ENCODE measurements at regions not wholly inside any gene's neighbourhood (a gene's known extent, or its start where the extent isn't known, plus 50 kb on each side); places are given as distances from the start of the nearest gene placed in this dataset.
"Not testable (repeated sequence)": the region's sequence is repeated elsewhere in the genome, so short reads cannot be mapped to it uniquely, and the experiment has no call there.

DNA sequence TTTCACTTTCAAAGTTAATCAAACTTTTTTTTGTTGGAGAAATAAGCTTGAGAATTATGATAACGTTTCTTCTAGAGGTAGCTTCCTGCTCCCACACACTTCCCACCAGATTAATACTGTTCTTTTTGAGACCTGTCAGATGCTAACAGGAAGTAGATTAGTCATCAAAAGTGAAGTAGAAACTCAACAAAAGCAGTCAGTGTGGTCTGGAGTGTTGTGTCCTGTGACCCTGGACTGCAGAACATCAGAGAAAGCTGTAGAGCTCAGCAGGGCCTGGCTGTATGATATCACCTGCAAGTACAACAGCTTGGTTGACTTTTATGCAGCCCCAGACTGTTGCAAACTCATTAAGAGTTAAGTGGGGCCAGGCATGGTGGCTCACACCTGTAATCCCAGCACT, 495.7 kb upstream of the CYLC2 start:
- H3K27me3 ChIP-seq (replicated peaks; ENCODE audit: insufficient read depth) = no peaks in the 10 kb centered on the region
- H3K4me1 ChIP-seq (replicated peaks) = no peaks in the 10 kb centered on the region
- TF ChIP-seq POLR2AphosphoS5 (IDR thresholded peaks at IDR 0.05) (no peak), POLR2A (IDR thresholded peaks at IDR 0.05) (no peak)
- TF ChIP-seq, protein P1, sequence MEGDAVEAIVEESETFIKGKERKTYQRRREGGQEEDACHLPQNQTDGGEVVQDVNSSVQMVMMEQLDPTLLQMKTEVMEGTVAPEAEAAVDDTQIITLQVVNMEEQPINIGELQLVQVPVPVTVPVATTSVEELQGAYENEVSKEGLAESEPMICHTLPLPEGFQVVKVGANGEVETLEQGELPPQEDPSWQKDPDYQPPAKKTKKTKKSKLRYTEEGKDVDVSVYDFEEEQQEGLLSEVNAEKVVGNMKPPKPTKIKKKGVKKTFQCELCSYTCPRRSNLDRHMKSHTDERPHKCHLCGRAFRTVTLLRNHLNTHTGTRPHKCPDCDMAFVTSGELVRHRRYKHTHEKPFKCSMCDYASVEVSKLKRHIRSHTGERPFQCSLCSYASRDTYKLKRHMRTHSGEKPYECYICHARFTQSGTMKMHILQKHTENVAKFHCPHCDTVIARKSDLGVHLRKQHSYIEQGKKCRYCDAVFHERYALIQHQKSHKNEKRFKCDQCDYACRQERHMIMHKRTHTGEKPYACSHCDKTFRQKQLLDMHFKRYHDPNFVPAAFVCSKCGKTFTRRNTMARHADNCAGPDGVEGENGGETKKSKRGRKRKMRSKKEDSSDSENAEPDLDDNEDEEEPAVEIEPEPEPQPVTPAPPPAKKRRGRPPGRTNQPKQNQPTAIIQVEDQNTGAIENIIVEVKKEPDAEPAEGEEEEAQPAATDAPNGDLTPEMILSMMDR (IDR thresholded peaks at IDR 0.05) = no peak
- no peak for DNase-seq (ENCODE audit: low spot score)
- WGBS = 79% methylated on average over 1 of the region's 1 CpG
- H3K4me3 ChIP-seq = no peak overlapping the region
- H3K36me3 ChIP-seq = no peaks in the 10 kb centered on the region
- intact Hi-C loops (cut with DNase I) = no loop called here
- H3K9me3 ChIP-seq = no peaks in the 10 kb centered on the region
- no peak overlapping the region for H3K27ac ChIP-seq

DNA sequence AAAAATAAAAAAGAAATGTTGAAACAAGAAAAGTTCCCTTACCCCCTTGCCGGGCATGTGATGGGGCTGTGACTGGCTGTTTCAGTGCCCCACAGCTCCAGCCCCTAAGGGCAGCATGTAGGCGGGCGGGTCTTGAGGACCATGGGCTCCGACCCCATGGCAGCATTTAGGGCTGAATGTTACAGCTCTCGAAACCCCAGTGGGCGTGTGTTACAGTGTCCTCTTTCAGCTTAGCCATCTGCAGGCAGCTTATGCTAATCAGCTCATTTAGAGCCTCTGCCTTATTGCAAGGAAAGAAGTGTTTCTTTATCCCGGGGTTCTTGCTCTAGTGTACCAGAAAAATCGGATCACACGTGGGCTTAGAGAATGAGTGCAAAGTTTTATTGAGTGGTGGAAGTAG, 497.4 kb upstream of the CYLC2 start:
- Histone ChIP-seq H3K4me1 (replicated peaks) (no peaks in the 10 kb centered on the region), H3K4me3 (no peak overlapping the region), H3K27me3 (replicated peaks; ENCODE audit: insufficient read depth) (no peaks in the 10 kb centered on the region), H3K27ac (no peak overlapping the region), H3K9me3 (no peaks in the 10 kb centered on the region), H3K36me3 (no peaks in the 10 kb centered on the region)
- WGBS = 94% methylated on average over 9 of the region's 9 CpGs
- DNase-seq (ENCODE audit: low spot score) = no peak
- intact Hi-C loops (cut with DNase I) = no loop called here
- TF ChIP-seq POLR2AphosphoS5 (IDR thresholded peaks at IDR 0.05) = no peak
- no peak for TF ChIP-seq POLR2A (IDR thresholded peaks at IDR 0.05)
- TF ChIP-seq, protein P1 (IDR thresholded peaks at IDR 0.05) = no peak

DNA sequence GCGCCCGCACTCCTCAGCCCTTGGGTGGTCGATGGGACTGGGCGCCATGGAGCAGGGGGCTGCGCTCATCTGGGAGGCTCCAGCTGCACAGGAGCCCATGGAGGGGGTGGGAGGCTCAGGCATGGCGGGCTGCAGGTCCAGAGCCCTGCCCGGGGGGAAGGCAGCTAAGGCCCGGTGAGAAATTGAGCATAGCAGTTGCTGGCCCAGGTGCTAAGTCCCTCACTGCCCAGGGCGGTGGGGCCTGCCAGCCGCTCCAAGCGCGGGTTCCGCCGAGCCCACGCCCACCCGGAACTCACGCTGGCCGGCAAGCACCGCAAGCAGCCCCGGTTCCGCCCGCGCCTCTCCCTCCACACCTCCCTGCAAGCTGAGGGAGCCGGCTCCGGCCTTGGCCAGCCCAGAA, 508.2 kb upstream of the CYLC2 start:
- H3K27me3 ChIP-seq (replicated peaks; ENCODE audit: insufficient read depth); H3K4me3 ChIP-seq; H3K27ac ChIP-seq; H3K9me3 ChIP-seq; H3K4me1 ChIP-seq (replicated peaks); DNase-seq (ENCODE audit: low spot score); H3K36me3 ChIP-seq; intact Hi-C loops (cut with DNase I): not testable (repeated sequence)
- WGBS = 97% methylated on average over 20 of the region's 25 CpGs

DNA sequence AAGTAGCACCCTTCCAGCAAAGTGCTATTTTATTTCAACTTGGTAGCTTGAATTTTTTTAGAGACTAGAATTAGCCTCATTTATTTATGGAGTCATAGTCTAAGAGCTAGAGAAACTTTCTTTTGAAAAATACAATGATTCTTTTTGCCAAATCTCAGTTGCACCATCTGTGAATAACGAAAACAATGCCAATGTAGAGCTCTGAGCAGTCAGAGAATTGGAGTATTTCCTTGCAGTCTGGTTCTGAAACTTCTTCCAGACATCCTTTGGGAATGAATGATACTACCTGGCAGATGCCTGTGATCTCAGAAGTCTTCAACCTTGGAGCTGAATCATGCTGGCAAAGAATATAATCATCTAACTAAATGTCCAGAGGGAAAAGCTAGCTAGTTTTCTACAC, 511.5 kb upstream of the CYLC2 start:
- no peaks in the 10 kb centered on the region for H3K9me3 ChIP-seq
- intact Hi-C loops (cut with DNase I) = no loop called here
- WGBS = 79% methylated on average over 1 of the region's 1 CpG

DNA sequence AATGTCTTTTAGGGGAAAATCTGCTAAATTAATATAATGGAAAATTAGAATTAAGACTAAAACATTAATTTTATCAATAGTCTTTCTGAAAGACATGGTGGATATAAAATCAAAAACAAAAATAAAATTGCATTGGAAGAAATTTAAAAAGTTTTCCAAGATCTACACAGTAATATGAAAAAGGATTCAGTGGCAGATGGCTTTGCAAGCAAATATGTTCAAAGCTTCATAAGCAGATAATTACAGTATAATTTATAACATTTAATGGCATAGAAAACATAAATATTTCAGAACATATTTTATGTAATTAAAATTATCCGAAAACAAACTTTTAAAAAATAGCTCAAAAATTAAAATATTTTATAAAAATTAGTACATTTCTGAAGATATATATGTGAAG, 512.4 kb upstream of the CYLC2 start:
- H3K4me3 ChIP-seq = no peak overlapping the region
- no peaks in the 10 kb centered on the region for H3K27me3 ChIP-seq (replicated peaks; ENCODE audit: insufficient read depth)
- no peaks in the 10 kb centered on the region for H3K4me1 ChIP-seq (replicated peaks)
- no peak for TF ChIP-seq POLR2A (IDR thresholded peaks at IDR 0.05)
- no peak for TF ChIP-seq POLR2AphosphoS5 (IDR thresholded peaks at IDR 0.05)
- TF ChIP-seq, protein P1 (IDR thresholded peaks at IDR 0.05) = no peak
- no peaks in the 10 kb centered on the region for H3K36me3 ChIP-seq
- intact Hi-C loops (cut with DNase I) = no loop called here
- no peak overlapping the region for H3K27ac ChIP-seq
- H3K9me3 ChIP-seq = no peaks in the 10 kb centered on the region
- 89% methylated on average over 1 of the region's 1 CpG for WGBS
- no peak for DNase-seq (ENCODE audit: low spot score)

More for the DNA sequence above, 511.5 kb upstream of the CYLC2 start:
- TF ChIP-seq POLR2AphosphoS5 (IDR thresholded peaks at IDR 0.05) (no peak), POLR2A (IDR thresholded peaks at IDR 0.05) (no peak)
- TF ChIP-seq, protein P1 (IDR thresholded peaks at IDR 0.05) = no peak
- no peaks in the 10 kb centered on the region for H3K36me3 ChIP-seq
- no peaks in the 10 kb centered on the region for H3K4me1 ChIP-seq (replicated peaks)
- no peaks in the 10 kb centered on the region for H3K27me3 ChIP-seq (replicated peaks; ENCODE audit: insufficient read depth)
- no peak overlapping the region for H3K4me3 ChIP-seq
- no peak overlapping the region for H3K27ac ChIP-seq
- DNase-seq (ENCODE audit: low spot score) = no peak

Measured in prostate gland (tissue), 2 donors.